ENCODE measurements at regions not wholly inside any gene's neighbourhood (a gene's known extent, or its start where the extent isn't known, plus 50 kb on each side); places are given as distances from the start of the nearest gene placed in this dataset.

DNA sequence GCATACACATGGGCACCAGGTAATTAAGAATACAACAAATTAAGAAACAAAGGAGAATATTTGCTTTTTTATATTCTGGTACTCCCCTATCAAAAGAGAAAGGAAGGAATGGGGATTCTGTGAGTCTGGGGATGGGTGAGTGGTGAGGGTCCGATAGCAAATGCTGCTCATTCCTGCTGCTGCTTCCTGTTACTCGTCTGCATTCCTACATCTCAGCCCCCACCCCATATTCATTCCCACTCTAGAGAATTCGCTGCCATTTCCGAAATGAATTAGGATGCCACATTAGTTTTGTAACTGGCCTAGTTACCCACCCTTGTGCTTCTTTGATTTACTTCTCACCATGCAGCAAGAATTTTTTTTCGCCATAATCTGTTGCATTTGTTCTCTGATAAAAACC is 1905.3 kb upstream of the PIK3C3 start:
- Histone ChIP-seq H3K9me2 (replicated peaks; ENCODE audit: control insufficient read depth, low read length) (no peaks in the 10 kb centered on the region), H3K27ac (ENCODE audit: low read depth, low read length) (no peak overlapping the region), H3K27me3 (ENCODE audit: control insufficient read depth, low read length) (no peaks in the 10 kb centered on the region), H3K4me2 (ENCODE audit: low read length) (no peak overlapping the region), H3K4me1 (ENCODE audit: control insufficient read depth, low read length) (no peaks in the 10 kb centered on the region), H3K79me2 (ENCODE audit: control insufficient read depth, low read length) (no peaks in the 10 kb centered on the region), H3K4me3 (ENCODE audit: low read length) (no peak overlapping the region), H3K36me3 (ENCODE audit: control insufficient read depth, low read length) (no peaks in the 10 kb centered on the region), H3F3A (ENCODE audit: control insufficient read depth, insufficient read depth) (no peaks in the 10 kb centered on the region), H3K9me3 (ENCODE audit: control insufficient read depth, insufficient read depth, low read length) (no peaks in the 10 kb centered on the region), H4K20me1 (ENCODE audit: control insufficient read depth, insufficient read depth, low read depth, low read length) (no peaks in the 10 kb centered on the region)
- TF ChIP-seq EZH2phosphoT487 (IDR thresholded peaks at IDR 0.05; ENCODE audit: borderline replicate concordance, low read length): no peak
- TF ChIP-seq, protein P1, sequence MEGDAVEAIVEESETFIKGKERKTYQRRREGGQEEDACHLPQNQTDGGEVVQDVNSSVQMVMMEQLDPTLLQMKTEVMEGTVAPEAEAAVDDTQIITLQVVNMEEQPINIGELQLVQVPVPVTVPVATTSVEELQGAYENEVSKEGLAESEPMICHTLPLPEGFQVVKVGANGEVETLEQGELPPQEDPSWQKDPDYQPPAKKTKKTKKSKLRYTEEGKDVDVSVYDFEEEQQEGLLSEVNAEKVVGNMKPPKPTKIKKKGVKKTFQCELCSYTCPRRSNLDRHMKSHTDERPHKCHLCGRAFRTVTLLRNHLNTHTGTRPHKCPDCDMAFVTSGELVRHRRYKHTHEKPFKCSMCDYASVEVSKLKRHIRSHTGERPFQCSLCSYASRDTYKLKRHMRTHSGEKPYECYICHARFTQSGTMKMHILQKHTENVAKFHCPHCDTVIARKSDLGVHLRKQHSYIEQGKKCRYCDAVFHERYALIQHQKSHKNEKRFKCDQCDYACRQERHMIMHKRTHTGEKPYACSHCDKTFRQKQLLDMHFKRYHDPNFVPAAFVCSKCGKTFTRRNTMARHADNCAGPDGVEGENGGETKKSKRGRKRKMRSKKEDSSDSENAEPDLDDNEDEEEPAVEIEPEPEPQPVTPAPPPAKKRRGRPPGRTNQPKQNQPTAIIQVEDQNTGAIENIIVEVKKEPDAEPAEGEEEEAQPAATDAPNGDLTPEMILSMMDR (IDR thresholded peaks at IDR 0.05; ENCODE audit: low read depth, low read length, poor library complexity, severe bottlenecking): no peak

DNA sequence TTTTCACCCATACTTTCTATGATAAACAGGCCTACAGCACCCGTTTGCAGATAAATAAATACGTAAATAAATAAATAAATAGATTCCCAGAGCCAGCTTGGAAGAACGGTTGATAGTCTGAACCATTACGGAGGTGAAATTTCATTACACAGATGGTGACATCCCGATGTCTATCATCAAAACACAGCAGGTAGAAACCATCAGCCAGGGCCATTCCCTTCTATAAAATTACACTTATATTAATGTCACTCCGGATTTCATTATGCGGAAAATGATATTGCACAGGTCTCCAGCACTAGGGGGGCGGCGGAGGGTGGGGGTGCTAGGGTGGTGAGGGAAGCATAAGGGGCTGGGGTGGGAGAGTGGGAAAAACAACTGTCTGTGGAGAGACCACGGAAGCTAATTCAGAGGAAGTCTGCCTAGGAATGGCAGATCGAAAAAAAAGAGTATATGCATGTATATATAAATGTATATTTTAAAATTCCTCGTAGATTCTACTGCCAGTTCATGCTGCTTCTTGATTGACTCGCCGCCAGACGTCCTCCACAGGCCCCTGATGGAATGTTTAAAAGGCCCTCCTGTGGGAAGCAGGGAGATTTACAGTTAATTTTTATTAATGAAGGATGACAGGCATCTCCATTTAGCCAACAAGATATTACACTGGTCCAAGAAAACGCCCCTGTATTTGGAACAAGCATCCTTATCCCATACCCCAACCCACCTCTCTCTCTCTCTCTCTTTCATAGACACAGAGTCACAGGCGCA is 1906.0 kb upstream of the PIK3C3 start:
- no peaks in the 10 kb centered on the region for H3K9me2 ChIP-seq (replicated peaks; ENCODE audit: control insufficient read depth, low read length)
- TF ChIP-seq, protein P1 (IDR thresholded peaks at IDR 0.05; ENCODE audit: low read depth, low read length, poor library complexity, severe bottlenecking): no peak
- no peak for TF ChIP-seq EZH2phosphoT487 (IDR thresholded peaks at IDR 0.05; ENCODE audit: borderline replicate concordance, low read length)
- H3K27me3 ChIP-seq (ENCODE audit: control insufficient read depth, low read length): no peaks in the 10 kb centered on the region
- no peak overlapping the region for H3K27ac ChIP-seq (ENCODE audit: low read depth, low read length)
- no peaks in the 10 kb centered on the region for H3K9me3 ChIP-seq (ENCODE audit: control insufficient read depth, insufficient read depth, low read length)
- H3K79me2 ChIP-seq (ENCODE audit: control insufficient read depth, low read length): no peaks in the 10 kb centered on the region
- H3K36me3 ChIP-seq (ENCODE audit: control insufficient read depth, low read length): no peaks in the 10 kb centered on the region
- H3K4me3 ChIP-seq (ENCODE audit: low read length): no peak overlapping the region
- no peaks in the 10 kb centered on the region for H3F3A ChIP-seq (ENCODE audit: control insufficient read depth, insufficient read depth)
- no peaks in the 10 kb centered on the region for H3K4me1 ChIP-seq (ENCODE audit: control insufficient read depth, low read length)
- no peak overlapping the region for H3K4me2 ChIP-seq (ENCODE audit: low read length)
- H4K20me1 ChIP-seq (ENCODE audit: control insufficient read depth, insufficient read depth, low read depth, low read length): no peaks in the 10 kb centered on the region

DNA sequence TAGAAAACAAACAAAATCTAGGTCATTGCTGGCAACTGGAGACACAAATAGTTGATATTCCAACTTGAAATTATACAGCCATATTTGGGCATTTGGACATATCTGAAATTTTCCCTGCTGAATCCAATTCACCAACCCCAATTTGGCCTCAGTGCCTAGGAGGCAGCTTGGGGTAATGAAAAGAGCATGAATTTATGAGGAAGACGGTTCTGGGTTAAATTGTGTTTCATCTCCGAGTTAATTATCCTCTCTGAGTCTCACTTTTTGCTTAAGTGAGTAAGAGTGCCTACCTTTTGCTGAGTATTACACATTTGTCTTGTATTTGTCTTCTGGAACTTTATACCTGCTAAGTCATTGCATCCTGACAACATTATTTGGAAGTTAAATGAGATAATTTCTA is 1906.8 kb upstream of the PIK3C3 start:
- Histone ChIP-seq H3K9me2 (replicated peaks; ENCODE audit: control insufficient read depth, low read length) (no peaks in the 10 kb centered on the region), H3K27me3 (ENCODE audit: control insufficient read depth, low read length) (no peaks in the 10 kb centered on the region)

More for the DNA sequence above, 1906.8 kb upstream of the PIK3C3 start:
- Histone ChIP-seq H3F3A (ENCODE audit: control insufficient read depth, insufficient read depth) (no peaks in the 10 kb centered on the region), H3K4me1 (ENCODE audit: control insufficient read depth, low read length) (no peaks in the 10 kb centered on the region), H3K9me3 (ENCODE audit: control insufficient read depth, insufficient read depth, low read length) (no peaks in the 10 kb centered on the region), H3K27ac (ENCODE audit: low read depth, low read length) (no peak overlapping the region), H3K36me3 (ENCODE audit: control insufficient read depth, low read length) (no peaks in the 10 kb centered on the region), H3K4me3 (ENCODE audit: low read length) (no peak overlapping the region), H3K4me2 (ENCODE audit: low read length) (no peak overlapping the region), H4K20me1 (ENCODE audit: control insufficient read depth, insufficient read depth, low read depth, low read length) (no peaks in the 10 kb centered on the region), H3K79me2 (ENCODE audit: control insufficient read depth, low read length) (no peaks in the 10 kb centered on the region)
- no peak for TF ChIP-seq EZH2phosphoT487 (IDR thresholded peaks at IDR 0.05; ENCODE audit: borderline replicate concordance, low read length)
- TF ChIP-seq, protein P1 (IDR thresholded peaks at IDR 0.05; ENCODE audit: low read depth, low read length, poor library complexity, severe bottlenecking): no peak

All from DOHH2 (cell line).